Right atrium auricular region (tissue), 2 donors: ENCODE measurements at regions not wholly inside any gene's neighbourhood (a gene's known extent, or its start where the extent isn't known, plus 50 kb on each side); places are given as distances from the start of the nearest gene placed in this dataset.

Source experiments
- DNase-seq: peaks from one replicate; pipeline ENCODE4 v3.0.0-alpha.2; 2019; ENCODE audit warnings: low spot score
- H3K27ac ChIP-seq, 2 donors: fragments of 200-600 bp; sonication (generic); 1 replicate in 1 of 2; 2 replicates in 1 of 2; pipeline ENCODE4 v1.5.1; 2016 to 2019
- H3K27me3 ChIP-seq, 2 donors: fragments of 200-600 bp; sonication (generic); one replicate each; pipeline versions ENCODE4 v1.5.1 to v1.6.0; 2017 to 2019
- H3K36me3 ChIP-seq: fragments of 200-600 bp; sonication (generic); one replicate; pipeline ENCODE4 v1.5.1; 2016
- H3K4me1 ChIP-seq, 2 donors: fragments of 200-600 bp; sonication (generic); one replicate each; pipeline versions ENCODE4 v1.5.1 to v1.6.0; 2017 to 2019
- H3K4me3 ChIP-seq, 2 donors: fragments of 200-600 bp; sonication (generic); 1 replicate in 1 of 2; 2 replicates in 1 of 2; pipeline ENCODE4 v1.5.1; 2017 to 2019; ENCODE audit warnings: mild to moderate bottlenecking in 1 of 2, moderate library complexity in 1 of 2
- H3K9me3 ChIP-seq, 2 donors: fragments of 200-600 bp; sonication (generic); one replicate each; pipeline ENCODE4 v1.5.1; 2019
- TF ChIP-seq, protein P1 (sequence below), 2 donors: fragments of 200-600 bp; sonication (generic); IDR thresholded peaks; one replicate each; pipeline ENCODE4 v1.5.1; 2019; ENCODE audit warnings: antibody characterized with exemption in 2 of 2

DNA sequence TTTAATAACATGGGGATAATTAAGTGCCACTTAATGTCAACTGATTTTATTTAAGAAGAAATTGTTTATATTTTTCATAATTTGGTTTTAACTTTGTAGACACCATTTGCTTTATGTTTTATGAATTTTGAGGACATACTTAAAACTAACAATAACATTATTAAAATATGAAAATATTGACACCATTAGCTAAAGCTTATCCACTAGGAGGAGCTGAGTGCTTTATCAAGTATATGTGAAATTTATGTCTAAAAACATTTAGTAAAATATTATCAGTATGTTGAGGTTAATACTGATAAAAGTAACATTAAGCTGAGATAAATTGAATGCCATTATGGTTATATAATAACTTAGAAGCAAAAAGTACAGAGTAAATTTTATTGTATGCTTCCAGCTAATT, 622.1 kb downstream of the ARL4A start:
- Histone ChIP-seq H3K36me3 (no peaks in the 10 kb centered on the region), H3K9me3 (peaks cover 0 to 4% of the 10 kb centered on the region in 2 donors), H3K4me1 (no peaks in the 10 kb centered on the region), H3K27ac (no peak overlapping the region), H3K4me3 (no peak overlapping the region), H3K27me3 (no peaks in the 10 kb centered on the region)
- TF ChIP-seq, protein P1, sequence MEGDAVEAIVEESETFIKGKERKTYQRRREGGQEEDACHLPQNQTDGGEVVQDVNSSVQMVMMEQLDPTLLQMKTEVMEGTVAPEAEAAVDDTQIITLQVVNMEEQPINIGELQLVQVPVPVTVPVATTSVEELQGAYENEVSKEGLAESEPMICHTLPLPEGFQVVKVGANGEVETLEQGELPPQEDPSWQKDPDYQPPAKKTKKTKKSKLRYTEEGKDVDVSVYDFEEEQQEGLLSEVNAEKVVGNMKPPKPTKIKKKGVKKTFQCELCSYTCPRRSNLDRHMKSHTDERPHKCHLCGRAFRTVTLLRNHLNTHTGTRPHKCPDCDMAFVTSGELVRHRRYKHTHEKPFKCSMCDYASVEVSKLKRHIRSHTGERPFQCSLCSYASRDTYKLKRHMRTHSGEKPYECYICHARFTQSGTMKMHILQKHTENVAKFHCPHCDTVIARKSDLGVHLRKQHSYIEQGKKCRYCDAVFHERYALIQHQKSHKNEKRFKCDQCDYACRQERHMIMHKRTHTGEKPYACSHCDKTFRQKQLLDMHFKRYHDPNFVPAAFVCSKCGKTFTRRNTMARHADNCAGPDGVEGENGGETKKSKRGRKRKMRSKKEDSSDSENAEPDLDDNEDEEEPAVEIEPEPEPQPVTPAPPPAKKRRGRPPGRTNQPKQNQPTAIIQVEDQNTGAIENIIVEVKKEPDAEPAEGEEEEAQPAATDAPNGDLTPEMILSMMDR (IDR thresholded peaks at IDR 0.05) = no peak
- no peak for DNase-seq

DNA sequence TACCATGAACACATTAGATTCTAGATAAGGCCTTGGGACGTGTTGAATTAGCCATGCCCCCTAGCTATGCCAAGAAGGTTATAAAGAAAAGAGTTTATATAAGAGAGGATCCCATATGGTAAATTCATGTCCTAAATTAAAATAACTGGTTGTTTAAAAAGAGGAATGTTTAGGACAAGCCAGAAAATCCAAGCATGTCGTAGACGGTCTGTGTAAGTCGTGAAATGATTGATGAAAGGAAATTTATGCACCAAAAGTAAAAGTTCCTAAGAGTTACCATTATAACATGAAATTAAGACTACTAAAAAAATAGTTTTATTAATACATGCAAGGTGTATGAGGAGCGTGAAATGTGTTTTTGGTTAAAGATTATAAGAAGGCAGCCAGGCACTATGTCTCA, 624.9 kb downstream of the ARL4A start:
- Histone ChIP-seq H3K4me3 (no peak overlapping the region), H3K36me3 (no peaks in the 10 kb centered on the region), H3K27me3 (no peaks in the 10 kb centered on the region), H3K9me3 (peaks cover 0 to 4% of the 10 kb centered on the region in 2 donors), H3K27ac (no peak overlapping the region), H3K4me1 (no peaks in the 10 kb centered on the region)
- TF ChIP-seq, protein P1 (IDR thresholded peaks at IDR 0.05) = no peak
- DNase-seq = no peak

DNA sequence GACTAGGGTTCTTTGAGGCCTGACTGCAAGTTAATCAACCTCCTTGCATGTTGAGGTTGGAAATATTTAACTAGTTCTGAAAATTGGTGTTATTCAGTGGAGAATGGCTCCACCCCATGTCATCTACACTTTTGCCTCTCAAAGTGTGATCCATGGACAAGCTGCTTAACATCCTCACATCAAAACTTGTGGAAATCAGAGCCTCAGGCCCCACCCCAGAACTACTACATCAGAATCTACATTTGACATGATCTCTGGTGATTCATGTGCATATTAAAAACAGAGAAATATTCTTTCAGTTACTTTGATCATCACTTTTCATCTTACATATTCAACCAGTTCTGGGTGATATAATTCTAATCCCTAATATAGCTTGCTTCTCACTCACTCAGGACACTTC, 632.9 kb downstream of the ARL4A start:
- TF ChIP-seq, protein P1 (IDR thresholded peaks at IDR 0.05) = no peak
- H3K27ac ChIP-seq = no peak overlapping the region
- DNase-seq = no peak
- H3K9me3 ChIP-seq = peaks cover 0 to 3% of the 10 kb centered on the region in 2 donors
- no peaks in the 10 kb centered on the region for H3K27me3 ChIP-seq
- no peaks in the 10 kb centered on the region for H3K4me1 ChIP-seq
- no peak overlapping the region for H3K4me3 ChIP-seq
- H3K36me3 ChIP-seq = no peaks in the 10 kb centered on the region

DNA sequence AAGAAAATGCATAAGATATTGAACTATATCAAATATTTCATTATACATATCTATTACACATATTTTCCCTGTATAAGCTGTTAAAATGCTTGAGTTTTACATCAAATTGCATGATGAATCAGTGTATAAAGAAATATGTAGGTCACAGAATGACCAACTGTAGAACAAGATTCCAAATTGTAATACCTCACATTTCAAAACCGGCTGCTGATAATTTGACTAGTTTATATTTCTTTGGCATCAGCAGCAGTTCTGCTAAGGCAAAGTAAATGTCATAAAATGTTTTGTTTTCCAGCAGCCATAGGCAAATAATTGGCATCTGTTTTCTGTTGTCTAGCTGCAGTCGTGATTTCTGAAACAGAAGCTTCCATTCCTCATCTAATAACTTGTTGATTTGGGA, 633.9 kb downstream of the ARL4A start:
- TF ChIP-seq, protein P1 (IDR thresholded peaks at IDR 0.05) = no peak
- Histone ChIP-seq H3K36me3 (no peaks in the 10 kb centered on the region), H3K27ac (no peak overlapping the region), H3K4me3 (no peak overlapping the region), H3K4me1 (no peaks in the 10 kb centered on the region), H3K27me3 (no peaks in the 10 kb centered on the region), H3K9me3 (peaks cover 3 to 7% of the 10 kb centered on the region in 2 donors)
- DNase-seq = no peak

DNA sequence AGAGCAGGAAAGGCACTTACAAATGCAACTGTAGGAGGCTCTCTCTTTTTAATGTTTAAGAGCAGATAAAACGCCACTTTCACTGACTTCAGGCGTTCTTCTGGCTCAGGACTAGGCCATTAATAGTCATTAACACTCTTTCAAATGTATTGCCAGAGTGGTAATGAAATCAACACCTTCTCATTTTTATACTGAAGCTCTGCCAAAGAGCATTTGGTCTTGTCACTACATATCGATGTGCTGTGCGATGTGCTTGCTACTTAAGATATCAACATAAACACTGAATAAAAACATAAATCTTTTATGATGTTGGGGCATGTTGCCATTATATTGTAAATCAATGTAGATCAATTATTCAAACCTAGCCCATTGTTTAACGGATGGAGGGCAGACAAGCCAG, 634.7 kb downstream of the ARL4A start:
- Histone ChIP-seq H3K27ac (no peak overlapping the region), H3K4me1 (no peaks in the 10 kb centered on the region), H3K36me3 (no peaks in the 10 kb centered on the region), H3K4me3 (no peak overlapping the region), H3K9me3 (peaks cover 3 to 7% of the 10 kb centered on the region in 2 donors), H3K27me3 (no peaks in the 10 kb centered on the region)
- DNase-seq = no peak
- TF ChIP-seq, protein P1 (IDR thresholded peaks at IDR 0.05) = no peak

DNA sequence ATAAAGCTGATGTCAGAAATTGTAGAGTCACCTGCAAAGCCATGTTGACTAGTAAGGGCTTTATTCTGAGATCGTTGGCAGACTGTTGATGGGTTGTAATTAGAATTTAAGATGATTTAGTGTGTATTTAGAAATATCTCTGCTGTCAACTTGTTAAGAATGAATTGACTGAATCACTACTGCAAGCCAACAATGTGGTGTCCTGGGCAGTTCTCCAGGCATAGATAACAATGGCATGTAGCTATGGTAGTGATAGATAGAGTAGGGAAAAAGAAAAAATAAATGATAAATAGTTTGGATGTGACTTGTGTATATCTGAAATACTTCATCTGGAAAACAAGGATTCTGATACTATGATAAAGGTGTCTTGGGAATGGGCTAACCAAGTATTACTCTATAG, 640.2 kb downstream of the ARL4A start:
- no peaks in the 10 kb centered on the region for H3K4me1 ChIP-seq
- no peak overlapping the region for H3K4me3 ChIP-seq
- DNase-seq = no peak
- peaks cover 3 to 7% of the 10 kb centered on the region in 2 donors for H3K9me3 ChIP-seq
- H3K27ac ChIP-seq = no peak overlapping the region
- no peaks in the 10 kb centered on the region for H3K27me3 ChIP-seq
- H3K36me3 ChIP-seq = no peaks in the 10 kb centered on the region
- TF ChIP-seq, protein P1 (IDR thresholded peaks at IDR 0.05) = no peak
